ENCODE measurements at regions not wholly inside any gene's neighbourhood (a gene's known extent, or its start where the extent isn't known, plus 50 kb on each side); places are given as distances from the start of the nearest gene placed in this dataset.
A peak's percentile ranks its signal among the peaks of the same experiment; 100 is the strongest.

DNA sequence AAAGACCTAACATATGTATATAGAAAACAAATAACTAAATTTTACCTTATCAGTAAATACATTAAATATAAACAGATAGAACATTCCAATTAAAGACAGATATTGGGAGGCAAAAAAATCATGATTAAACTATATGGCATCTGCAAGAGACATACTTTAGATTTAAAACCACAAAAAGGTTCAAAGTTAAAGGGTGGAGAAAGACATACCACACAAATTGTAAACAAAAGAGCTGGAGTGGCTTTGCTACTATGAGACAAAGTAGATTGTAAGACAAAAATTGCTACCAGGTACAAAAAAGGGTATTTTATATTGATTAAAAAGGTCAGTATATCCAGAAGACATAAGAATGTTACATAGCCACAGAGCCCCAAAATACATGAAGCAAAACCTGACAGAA lies 200.2 kb downstream of the KCNRG start:
- no peak for FAIRE-seq
- TF ChIP-seq EZH2 (IDR thresholded peaks at IDR 0.05; ENCODE audit: insufficient read depth, low read length) = no peak
- TF ChIP-seq, protein P1, sequence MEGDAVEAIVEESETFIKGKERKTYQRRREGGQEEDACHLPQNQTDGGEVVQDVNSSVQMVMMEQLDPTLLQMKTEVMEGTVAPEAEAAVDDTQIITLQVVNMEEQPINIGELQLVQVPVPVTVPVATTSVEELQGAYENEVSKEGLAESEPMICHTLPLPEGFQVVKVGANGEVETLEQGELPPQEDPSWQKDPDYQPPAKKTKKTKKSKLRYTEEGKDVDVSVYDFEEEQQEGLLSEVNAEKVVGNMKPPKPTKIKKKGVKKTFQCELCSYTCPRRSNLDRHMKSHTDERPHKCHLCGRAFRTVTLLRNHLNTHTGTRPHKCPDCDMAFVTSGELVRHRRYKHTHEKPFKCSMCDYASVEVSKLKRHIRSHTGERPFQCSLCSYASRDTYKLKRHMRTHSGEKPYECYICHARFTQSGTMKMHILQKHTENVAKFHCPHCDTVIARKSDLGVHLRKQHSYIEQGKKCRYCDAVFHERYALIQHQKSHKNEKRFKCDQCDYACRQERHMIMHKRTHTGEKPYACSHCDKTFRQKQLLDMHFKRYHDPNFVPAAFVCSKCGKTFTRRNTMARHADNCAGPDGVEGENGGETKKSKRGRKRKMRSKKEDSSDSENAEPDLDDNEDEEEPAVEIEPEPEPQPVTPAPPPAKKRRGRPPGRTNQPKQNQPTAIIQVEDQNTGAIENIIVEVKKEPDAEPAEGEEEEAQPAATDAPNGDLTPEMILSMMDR (IDR thresholded peaks at IDR 0.05; ENCODE audit: insufficient read depth, low read depth, low read length) = no peak
- H2AFZ ChIP-seq (ENCODE audit: low read depth, low read length) = no peak overlapping the region
- H3K79me2 ChIP-seq (ENCODE audit: insufficient read depth, low read length) = no peaks in the 10 kb centered on the region
- Mint-ChIP-seq H3K4me3 (ENCODE audit: unreplicated experiment) (no peak overlapping the region), H3K4me1 (ENCODE audit: low read depth, unreplicated experiment) (peaks cover 14% of the 10 kb centered on the region), H3K36me3 (ENCODE audit: low read depth, unreplicated experiment) (peaks cover 2% of the 10 kb centered on the region), H3K27ac (ENCODE audit: unreplicated experiment) (peak overlapping the region; percentile 41), H3K27me3 (ENCODE audit: low read depth, unreplicated experiment) (no peaks in the 10 kb centered on the region), H3K9me3 (ENCODE audit: unreplicated experiment) (peaks cover 28% of the 10 kb centered on the region)
- no peaks in the 10 kb centered on the region for H3K27me3 ChIP-seq (ENCODE audit: insufficient read depth, low read length)
- DNase-seq (ENCODE audit: low read depth) = peak; percentile 42
- no peak overlapping the region for H3K9ac ChIP-seq (ENCODE audit: low read length)
- H4K20me1 ChIP-seq (ENCODE audit: insufficient read depth, low read length) = no peaks in the 10 kb centered on the region
- no peak overlapping the region for H3K4me2 ChIP-seq (ENCODE audit: low read length)
- H3K36me3 ChIP-seq (ENCODE audit: insufficient read depth, low read length) = no peaks in the 10 kb centered on the region
- H3K9me3 ChIP-seq (ENCODE audit: insufficient read depth, low read depth, low read length) = peaks cover 8% of the 10 kb centered on the region
- H3K27ac ChIP-seq (ENCODE audit: low read depth, low read length) = no peak overlapping the region
- peaks cover 4% of the 10 kb centered on the region for H3K4me1 ChIP-seq (ENCODE audit: insufficient read depth, low read length)
- H3K4me3 ChIP-seq (ENCODE audit: insufficient read depth, low read depth, low read length) = no peak overlapping the region

DNA sequence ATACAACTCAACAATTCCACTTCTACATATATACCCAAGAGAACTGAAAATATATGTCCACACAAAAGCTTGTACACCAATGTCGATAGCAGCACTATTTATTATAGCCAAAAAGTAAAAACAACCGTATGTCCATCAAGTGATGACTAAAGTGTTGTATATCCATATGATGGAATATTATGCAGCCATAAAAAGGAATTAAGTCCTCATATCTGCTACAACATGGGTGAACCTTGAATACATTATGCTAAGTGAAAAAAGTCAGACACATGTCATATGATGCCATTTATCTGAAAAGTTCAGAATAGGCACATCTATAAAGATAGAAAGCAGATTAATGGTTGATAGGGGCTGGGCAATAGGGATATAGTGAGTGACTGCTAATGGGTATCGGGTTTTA lies 204.5 kb downstream of the KCNRG start:
- Histone ChIP-seq H3K27ac (ENCODE audit: low read depth, low read length) (no peak overlapping the region), H3K4me1 (ENCODE audit: insufficient read depth, low read length) (peaks cover 6% of the 10 kb centered on the region), H3K79me2 (ENCODE audit: insufficient read depth, low read length) (no peaks in the 10 kb centered on the region), H3K36me3 (ENCODE audit: insufficient read depth, low read length) (no peaks in the 10 kb centered on the region), H3K9me3 (ENCODE audit: insufficient read depth, low read depth, low read length) (no peaks in the 10 kb centered on the region), H4K20me1 (ENCODE audit: insufficient read depth, low read length) (no peaks in the 10 kb centered on the region), H3K27me3 (ENCODE audit: insufficient read depth, low read length) (no peaks in the 10 kb centered on the region), H3K4me2 (ENCODE audit: low read length) (no peak overlapping the region), H3K9ac (ENCODE audit: low read length) (no peak overlapping the region), H3K4me3 (ENCODE audit: insufficient read depth, low read depth, low read length) (no peak overlapping the region), H2AFZ (ENCODE audit: low read depth, low read length) (no peak overlapping the region)
- TF ChIP-seq EZH2 (IDR thresholded peaks at IDR 0.05; ENCODE audit: insufficient read depth, low read length) = no peak
- TF ChIP-seq, protein P1 (IDR thresholded peaks at IDR 0.05; ENCODE audit: insufficient read depth, low read depth, low read length) = no peak
- FAIRE-seq = no peak
- H3K27ac Mint-ChIP-seq (ENCODE audit: unreplicated experiment) = no peak overlapping the region
- peaks cover 17% of the 10 kb centered on the region for H3K4me1 Mint-ChIP-seq (ENCODE audit: low read depth, unreplicated experiment)
- peaks cover 11% of the 10 kb centered on the region for H3K9me3 Mint-ChIP-seq (ENCODE audit: unreplicated experiment)
- H3K36me3 Mint-ChIP-seq (ENCODE audit: low read depth, unreplicated experiment) = peaks cover 2% of the 10 kb centered on the region
- no peak for DNase-seq (ENCODE audit: low read depth)
- no peaks in the 10 kb centered on the region for H3K27me3 Mint-ChIP-seq (ENCODE audit: low read depth, unreplicated experiment)
- no peak overlapping the region for H3K4me3 Mint-ChIP-seq (ENCODE audit: unreplicated experiment)

DNA sequence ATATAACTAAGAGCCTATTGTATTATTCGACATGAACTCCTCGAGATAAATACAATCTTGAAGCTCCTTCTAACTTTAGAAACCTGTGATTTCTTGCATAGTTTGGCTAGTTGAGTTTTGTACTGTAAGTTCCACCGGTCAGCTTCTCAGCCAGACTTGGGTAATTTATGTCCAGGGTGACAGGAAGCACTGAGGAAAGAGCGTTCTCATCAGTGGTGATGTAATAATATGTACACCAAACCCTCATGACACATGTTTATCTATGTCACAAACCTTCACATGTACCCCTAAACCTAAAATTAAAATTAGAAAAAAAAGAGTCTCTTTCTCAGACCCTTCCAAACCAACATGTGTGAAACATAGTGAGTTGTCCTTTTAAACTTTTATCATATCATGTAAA lies 205.7 kb downstream of the KCNRG start:
- Mint-ChIP-seq H3K27me3 (ENCODE audit: low read depth, unreplicated experiment) (no peaks in the 10 kb centered on the region), H3K4me1 (ENCODE audit: low read depth, unreplicated experiment) (peaks cover 16% of the 10 kb centered on the region), H3K4me3 (ENCODE audit: unreplicated experiment) (no peak overlapping the region), H3K36me3 (ENCODE audit: low read depth, unreplicated experiment) (peaks cover 2% of the 10 kb centered on the region), H3K27ac (ENCODE audit: unreplicated experiment) (no peak overlapping the region), H3K9me3 (ENCODE audit: unreplicated experiment) (peaks cover 8% of the 10 kb centered on the region)
- H3K27ac ChIP-seq (ENCODE audit: low read depth, low read length) = no peak overlapping the region
- TF ChIP-seq, protein P1 (IDR thresholded peaks at IDR 0.05; ENCODE audit: insufficient read depth, low read depth, low read length) = no peak
- no peak for TF ChIP-seq EZH2 (IDR thresholded peaks at IDR 0.05; ENCODE audit: insufficient read depth, low read length)
- no peaks in the 10 kb centered on the region for H3K27me3 ChIP-seq (ENCODE audit: insufficient read depth, low read length)
- peaks cover 6% of the 10 kb centered on the region for H3K4me1 ChIP-seq (ENCODE audit: insufficient read depth, low read length)
- H3K9ac ChIP-seq (ENCODE audit: low read length) = no peak overlapping the region
- FAIRE-seq (peak; percentile 50), DNase-seq (ENCODE audit: low read depth) (no peak)
- no peak overlapping the region for H2AFZ ChIP-seq (ENCODE audit: low read depth, low read length)
- H4K20me1 ChIP-seq (ENCODE audit: insufficient read depth, low read length) = no peaks in the 10 kb centered on the region
- H3K4me3 ChIP-seq (ENCODE audit: insufficient read depth, low read depth, low read length) = no peak overlapping the region
- H3K79me2 ChIP-seq (ENCODE audit: insufficient read depth, low read length) = no peaks in the 10 kb centered on the region
- H3K4me2 ChIP-seq (ENCODE audit: low read length) = no peak overlapping the region
- H3K36me3 ChIP-seq (ENCODE audit: insufficient read depth, low read length) = no peaks in the 10 kb centered on the region
- H3K9me3 ChIP-seq (ENCODE audit: insufficient read depth, low read depth, low read length) = no peaks in the 10 kb centered on the region

Data from astrocyte (in vitro differentiated cells and primary cell).